ENCODE measurements at regions not wholly inside any gene's neighbourhood (a gene's known extent, or its start where the extent isn't known, plus 50 kb on each side); places are given as distances from the start of the nearest gene placed in this dataset.

GRCh38 chr7:110442381-110442837 lies 648.5 kb upstream of the LRRN3 start:
- Histone ChIP-seq H3K79me2 (ENCODE audit: insufficient read depth) (no peaks in the 10 kb centered on the region), H4K20me1 (ENCODE audit: insufficient read depth) (no peaks in the 10 kb centered on the region), H3K27ac (no peak overlapping the region), H3K4me1 (ENCODE audit: insufficient read depth) (no peaks in the 10 kb centered on the region), H3K36me3 (ENCODE audit: low read depth) (no peaks in the 10 kb centered on the region), H2AFZ (no peak overlapping the region), H3F3A (ENCODE audit: insufficient read depth) (no peaks in the 10 kb centered on the region), H3K27me3 (replicated peaks; ENCODE audit: insufficient read depth) (no peaks in the 10 kb centered on the region), H3K9me2 (ENCODE audit: insufficient read depth) (no peaks in the 10 kb centered on the region), H3K4me3 (no peak overlapping the region), H3K4me2 (ENCODE audit: unreplicated experiment) (no peak overlapping the region), H3K9me3 (ENCODE audit: low read depth) (no peaks in the 10 kb centered on the region), H3K9ac (no peak overlapping the region)
- 26 to 29% methylated on average over 4 of the region's 4 CpGs for WGBS, 2 experiments (ENCODE audit: low coverage in 1 of 2, low lambda C conversion rate in 2 of 2, missing lambda C conversion rate in 2 of 2)
- in situ Hi-C loops (cut with MboI), result no loop called here
- no peak for DNase-seq
- TF ChIP-seq EZH2phosphoT487 (IDR thresholded peaks at IDR 0.05; ENCODE audit: insufficient read depth, low read depth) (no peak), EZH2 (IDR thresholded peaks at IDR 0.05; ENCODE audit: insufficient read depth, poor library complexity, severe bottlenecking) (no peak)

- in situ Hi-C loops (cut with MboI), result no loop called here
- H4K20me1 ChIP-seq (ENCODE audit: insufficient read depth), result no peaks in the 10 kb centered on the region
- no peak overlapping the region for H3K4me3 ChIP-seq
- no peaks in the 10 kb centered on the region for H3K27me3 ChIP-seq (replicated peaks; ENCODE audit: insufficient read depth)
- H3K4me2 ChIP-seq (ENCODE audit: unreplicated experiment), result no peak overlapping the region
- no peak for TF ChIP-seq EZH2 (IDR thresholded peaks at IDR 0.05; ENCODE audit: insufficient read depth, poor library complexity, severe bottlenecking)
- TF ChIP-seq EZH2phosphoT487 (IDR thresholded peaks at IDR 0.05; ENCODE audit: insufficient read depth, low read depth), result no peak
- H3K4me1 ChIP-seq (ENCODE audit: insufficient read depth), result no peaks in the 10 kb centered on the region
- no peaks in the 10 kb centered on the region for H3F3A ChIP-seq (ENCODE audit: insufficient read depth)
- DNase-seq, result no peak
- H3K9ac ChIP-seq, result no peak overlapping the region
- H2AFZ ChIP-seq, result no peak overlapping the region
- no peaks in the 10 kb centered on the region for H3K9me2 ChIP-seq (ENCODE audit: insufficient read depth)
- no peaks in the 10 kb centered on the region for H3K9me3 ChIP-seq (ENCODE audit: low read depth)
- no peak overlapping the region for H3K27ac ChIP-seq
- WGBS, 2 experiments (ENCODE audit: low coverage in 1 of 2, low lambda C conversion rate in 2 of 2, missing lambda C conversion rate in 2 of 2), result 45 to 60% methylated on average over 6 of the region's 6 CpGs
- no peaks in the 10 kb centered on the region for H3K79me2 ChIP-seq (ENCODE audit: insufficient read depth)
- no peaks in the 10 kb centered on the region for H3K36me3 ChIP-seq (ENCODE audit: low read depth)
Observed at GRCh38 chr7:110446658-110447057, 644.3 kb upstream of the LRRN3 start.

- Histone ChIP-seq H3K79me2 (ENCODE audit: insufficient read depth) (no peaks in the 10 kb centered on the region), H3K9me2 (ENCODE audit: insufficient read depth) (no peaks in the 10 kb centered on the region), H3K4me2 (ENCODE audit: unreplicated experiment) (no peak overlapping the region), H2AFZ (no peak overlapping the region), H3K27me3 (replicated peaks; ENCODE audit: insufficient read depth) (no peaks in the 10 kb centered on the region), H3K9ac (no peak overlapping the region), H3F3A (ENCODE audit: insufficient read depth) (no peaks in the 10 kb centered on the region), H3K4me3 (no peak overlapping the region), H4K20me1 (ENCODE audit: insufficient read depth) (no peaks in the 10 kb centered on the region), H3K9me3 (ENCODE audit: low read depth) (no peaks in the 10 kb centered on the region), H3K36me3 (ENCODE audit: low read depth) (no peaks in the 10 kb centered on the region), H3K27ac (no peak overlapping the region), H3K4me1 (ENCODE audit: insufficient read depth) (no peaks in the 10 kb centered on the region)
- in situ Hi-C loops (cut with MboI), result no loop called here
- TF ChIP-seq EZH2 (IDR thresholded peaks at IDR 0.05; ENCODE audit: insufficient read depth, poor library complexity, severe bottlenecking), result no peak
- TF ChIP-seq EZH2phosphoT487 (IDR thresholded peaks at IDR 0.05; ENCODE audit: insufficient read depth, low read depth), result no peak
- DNase-seq, result no peak
Observed at GRCh38 chr7:110448918-110449317, 642.0 kb upstream of the LRRN3 start.

DNA sequence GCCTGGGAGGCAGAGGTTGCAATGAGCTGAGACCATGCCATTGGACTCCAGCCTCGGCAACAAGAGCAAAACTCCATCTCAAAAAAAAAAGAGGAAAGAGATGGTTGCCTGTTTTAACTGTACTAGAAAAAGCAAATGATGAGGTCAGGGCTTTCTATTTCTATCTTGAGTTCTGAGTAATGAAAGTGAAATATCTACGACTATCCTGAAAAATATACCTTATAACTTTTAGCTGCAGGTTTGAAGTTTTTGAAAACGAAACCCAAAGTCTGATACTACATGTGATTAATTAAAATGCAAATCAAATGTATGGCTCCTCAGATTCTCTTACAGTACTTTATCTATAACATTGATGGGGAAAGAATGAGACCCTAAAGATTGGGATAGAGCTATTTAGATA lies 636.2 kb upstream of the LRRN3 start:
- Histone ChIP-seq H3F3A (ENCODE audit: insufficient read depth) (no peaks in the 10 kb centered on the region), H3K9ac (no peak overlapping the region), H2AFZ (no peak overlapping the region), H3K9me2 (ENCODE audit: insufficient read depth) (no peaks in the 10 kb centered on the region), H3K27me3 (replicated peaks; ENCODE audit: insufficient read depth) (no peaks in the 10 kb centered on the region), H3K36me3 (ENCODE audit: low read depth) (no peaks in the 10 kb centered on the region), H3K27ac (no peak overlapping the region), H3K9me3 (ENCODE audit: low read depth) (no peaks in the 10 kb centered on the region), H3K4me3 (no peak overlapping the region), H4K20me1 (ENCODE audit: insufficient read depth) (no peaks in the 10 kb centered on the region), H3K79me2 (ENCODE audit: insufficient read depth) (no peaks in the 10 kb centered on the region), H3K4me2 (ENCODE audit: unreplicated experiment) (no peak overlapping the region), H3K4me1 (ENCODE audit: insufficient read depth) (no peaks in the 10 kb centered on the region)
- in situ Hi-C loops (cut with MboI), result no loop called here
- no peak for DNase-seq
- no peak for TF ChIP-seq EZH2phosphoT487 (IDR thresholded peaks at IDR 0.05; ENCODE audit: insufficient read depth, low read depth)
- no peak for TF ChIP-seq EZH2 (IDR thresholded peaks at IDR 0.05; ENCODE audit: insufficient read depth, poor library complexity, severe bottlenecking)
- 13 to 15% methylated on average over 3 of the region's 3 CpGs for WGBS, 2 experiments (ENCODE audit: low coverage in 1 of 2, low lambda C conversion rate in 2 of 2, missing lambda C conversion rate in 2 of 2)

GRCh38 chr7:110461621-110462020 lies 629.3 kb upstream of the LRRN3 start:
- no peaks in the 10 kb centered on the region for H3K79me2 ChIP-seq (ENCODE audit: insufficient read depth)
- H3F3A ChIP-seq (ENCODE audit: insufficient read depth), result no peaks in the 10 kb centered on the region
- H3K27ac ChIP-seq, result no peak overlapping the region
- H2AFZ ChIP-seq, result no peak overlapping the region
- H3K4me1 ChIP-seq (ENCODE audit: insufficient read depth), result no peaks in the 10 kb centered on the region
- WGBS, 2 experiments (ENCODE audit: low coverage in 1 of 2, low lambda C conversion rate in 2 of 2, missing lambda C conversion rate in 2 of 2), result 0 to 1% methylated on average over 2 of the region's 2 CpGs
- H3K4me2 ChIP-seq (ENCODE audit: unreplicated experiment), result no peak overlapping the region
- H3K9me2 ChIP-seq (ENCODE audit: insufficient read depth), result no peaks in the 10 kb centered on the region
- H3K36me3 ChIP-seq (ENCODE audit: low read depth), result no peaks in the 10 kb centered on the region
- H3K4me3 ChIP-seq, result no peak overlapping the region
- no peaks in the 10 kb centered on the region for H3K27me3 ChIP-seq (replicated peaks; ENCODE audit: insufficient read depth)
- TF ChIP-seq EZH2 (IDR thresholded peaks at IDR 0.05; ENCODE audit: insufficient read depth, poor library complexity, severe bottlenecking), result no peak
- no peak for TF ChIP-seq EZH2phosphoT487 (IDR thresholded peaks at IDR 0.05; ENCODE audit: insufficient read depth, low read depth)
- H3K9ac ChIP-seq, result no peak overlapping the region
- no peak for DNase-seq
- no peaks in the 10 kb centered on the region for H4K20me1 ChIP-seq (ENCODE audit: insufficient read depth)
- in situ Hi-C loops (cut with MboI), result no loop called here
- H3K9me3 ChIP-seq (ENCODE audit: low read depth), result no peaks in the 10 kb centered on the region
